ENCODE measurements at regions not wholly inside any gene's neighbourhood (a gene's known extent, or its start where the extent isn't known, plus 50 kb on each side); places are given as distances from the start of the nearest gene placed in this dataset.

GRCh38 chr7:149367418-149368180 is 93.3 kb downstream of the ZNF777 start:
- DNase-seq = no peak
- peaks cover 0 to 5% (median 0%) of the 10 kb centered on the region in 3 experiments for H3K9me3 ChIP-seq (ENCODE audit: control insufficient read depth in 2 of 3, low read length in 3 of 3)
- H3K9me3 Mint-ChIP-seq = peaks cover 3 to 30% (median 20%) of the 10 kb centered on the region in 11 donors
- no peaks in the 10 kb centered on the region for H3K36me3 ChIP-seq (ENCODE audit: control insufficient read depth in 2 of 3, insufficient read depth in 3 of 3, low read length in 3 of 3)
- no peak for ATAC-seq
- H3K4me3 ChIP-seq (ENCODE audit: low read length) = no peak overlapping the region
- H3K4me1 Mint-ChIP-seq = no peaks in the 10 kb centered on the region
- H3K27ac Mint-ChIP-seq = no peak overlapping the region
- intact Hi-C loops (cut with micrococcal nuclease) = no loop called here
- peaks cover 6 to 25% (median 9%) of the 10 kb centered on the region in 5 donors for H3K27me3 Mint-ChIP-seq
- H3K4me3 Mint-ChIP-seq = no peak overlapping the region
- no peak overlapping the region for H3K27ac ChIP-seq (ENCODE audit: low read depth, low read length)
- H3K27me3 ChIP-seq (ENCODE audit: control insufficient read depth in 2 of 2, insufficient read depth in 2 of 2, low read length in 2 of 2) = no peaks in the 10 kb centered on the region
- CTCF ChIA-PET = no interaction called here
- POLR2A ChIA-PET = interaction anchor here (0.6 kb wide), 1 partner anchor 219 kb away, joined by 3 read pairs; no protein-coding TSS in a partner anchor
- H3K36me3 Mint-ChIP-seq = peaks cover 2 to 14% (median 13%) of the 10 kb centered on the region in 5 donors
- H3K4me1 ChIP-seq (ENCODE audit: control insufficient read depth in 2 of 2, insufficient read depth in 2 of 2, low read length in 2 of 2) = no peaks in the 10 kb centered on the region

DNA sequence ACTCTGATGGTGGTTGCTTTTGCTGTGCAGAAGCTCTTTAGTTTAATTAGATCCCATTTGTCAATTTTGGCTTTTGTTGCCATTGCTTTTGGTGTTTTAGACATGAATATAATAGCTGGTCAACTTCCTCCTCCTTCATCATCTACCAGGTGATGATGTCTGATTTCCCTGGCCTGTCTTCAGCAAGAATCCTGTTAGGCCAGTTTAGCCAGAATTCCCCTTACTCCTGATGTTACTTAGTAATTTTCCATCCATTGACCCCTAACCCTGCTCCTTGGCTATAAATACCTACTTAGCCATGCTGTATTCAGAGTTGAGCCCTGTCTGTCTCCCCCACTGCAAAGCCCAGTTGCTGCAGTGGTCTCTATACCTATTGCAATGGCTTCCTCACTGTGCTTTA is 91.4 kb downstream of the ZNF777 start:
- no peaks in the 10 kb centered on the region for H3K36me3 ChIP-seq (ENCODE audit: control insufficient read depth in 2 of 3, insufficient read depth in 3 of 3, low read length in 3 of 3)
- H3K27ac ChIP-seq (ENCODE audit: low read depth, low read length) = no peak overlapping the region
- ATAC-seq (no peak), DNase-seq (no peak)
- Mint-ChIP-seq H3K4me3 (no peak overlapping the region), H3K27ac (no peak overlapping the region), H3K36me3 (peaks cover 5 to 20% (median 17%) of the 10 kb centered on the region in 5 donors), H3K4me1 (no peaks in the 10 kb centered on the region), H3K27me3 (peaks cover 9 to 27% (median 9%) of the 10 kb centered on the region in 5 donors), H3K9me3 (peaks cover 4 to 36% (median 19%) of the 10 kb centered on the region in 11 donors)
- intact Hi-C loops (cut with micrococcal nuclease) = no loop called here
- no peaks in the 10 kb centered on the region for H3K4me1 ChIP-seq (ENCODE audit: control insufficient read depth in 2 of 2, insufficient read depth in 2 of 2, low read length in 2 of 2)
- H3K9me3 ChIP-seq (ENCODE audit: control insufficient read depth in 2 of 3, low read length in 3 of 3) = peaks cover 0 to 12% (median 0%) of the 10 kb centered on the region in 3 experiments
- POLR2A ChIA-PET = no interaction called here
- CTCF ChIA-PET = no interaction called here
- H3K27me3 ChIP-seq (ENCODE audit: control insufficient read depth in 2 of 2, insufficient read depth in 2 of 2, low read length in 2 of 2) = no peaks in the 10 kb centered on the region
- no peak overlapping the region for H3K4me3 ChIP-seq (ENCODE audit: low read length)

DNA sequence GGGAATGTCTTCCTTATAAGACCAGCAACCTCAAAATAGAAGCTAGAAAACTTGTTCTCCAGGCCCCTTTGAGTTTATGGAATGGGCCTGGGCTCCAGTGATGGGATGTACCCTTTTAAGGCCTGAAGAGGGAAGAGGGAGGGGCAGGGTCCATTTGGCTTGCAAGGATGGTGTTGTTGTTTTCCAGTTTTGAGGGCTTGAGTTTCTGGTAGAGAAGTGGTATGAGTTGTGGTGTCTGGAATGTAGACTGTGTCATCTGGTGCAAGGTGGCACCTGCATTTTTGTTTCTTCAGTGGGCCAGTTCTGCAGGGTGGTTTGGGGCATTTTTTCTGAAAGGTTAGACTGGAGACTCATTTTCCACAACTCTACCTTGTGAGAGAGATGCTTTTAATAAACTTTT is 90.1 kb downstream of the ZNF777 start:
- peaks cover 8 to 27% (median 9%) of the 10 kb centered on the region in 5 donors for H3K27me3 Mint-ChIP-seq
- ChIA-PET POLR2A (interaction anchor here (0.8 kb wide), 1 partner anchor 235 kb away, joined by 3 read pairs; no protein-coding TSS in a partner anchor), CTCF (no interaction called here)
- DNase-seq = no peak
- H3K9me3 ChIP-seq (ENCODE audit: control insufficient read depth in 2 of 3, low read length in 3 of 3) = peaks cover 0 to 7% (median 0%) of the 10 kb centered on the region in 3 experiments
- no peaks in the 10 kb centered on the region for H3K27me3 ChIP-seq (ENCODE audit: control insufficient read depth in 2 of 2, insufficient read depth in 2 of 2, low read length in 2 of 2)
- H3K4me1 ChIP-seq (ENCODE audit: control insufficient read depth in 2 of 2, insufficient read depth in 2 of 2, low read length in 2 of 2) = no peaks in the 10 kb centered on the region
- H3K27ac Mint-ChIP-seq = no peak overlapping the region
- no peak for ATAC-seq
- H3K36me3 Mint-ChIP-seq = peaks cover 5 to 17% (median 14%) of the 10 kb centered on the region in 5 donors
- H3K4me3 ChIP-seq (ENCODE audit: low read length) = no peak overlapping the region
- H3K4me1 Mint-ChIP-seq = no peaks in the 10 kb centered on the region
- no peaks in the 10 kb centered on the region for H3K36me3 ChIP-seq (ENCODE audit: control insufficient read depth in 2 of 3, insufficient read depth in 3 of 3, low read length in 3 of 3)
- no peak overlapping the region for H3K27ac ChIP-seq (ENCODE audit: low read depth, low read length)
- no peak overlapping the region for H3K4me3 Mint-ChIP-seq
- peaks cover 4 to 25% (median 14%) of the 10 kb centered on the region in 11 donors for H3K9me3 Mint-ChIP-seq
- intact Hi-C loops (cut with micrococcal nuclease) = no loop called here

GRCh38 chr7:149373089-149373488 is 87.8 kb downstream of the ZNF777 start:
- peaks cover 0 to 7% (median 0%) of the 10 kb centered on the region in 3 experiments for H3K9me3 ChIP-seq (ENCODE audit: control insufficient read depth in 2 of 3, low read length in 3 of 3)
- no peak overlapping the region for H3K27ac Mint-ChIP-seq
- H3K9me3 Mint-ChIP-seq = peaks cover 4 to 26% (median 12%) of the 10 kb centered on the region in 11 donors
- intact Hi-C loops (cut with micrococcal nuclease) = no loop called here
- H3K4me3 ChIP-seq (ENCODE audit: low read length) = no peak overlapping the region
- DNase-seq = no peak
- ChIA-PET CTCF (no interaction called here), POLR2A (no interaction called here)
- H3K4me1 Mint-ChIP-seq = no peaks in the 10 kb centered on the region
- H3K4me3 Mint-ChIP-seq = no peak overlapping the region
- no peaks in the 10 kb centered on the region for H3K4me1 ChIP-seq (ENCODE audit: control insufficient read depth in 2 of 2, insufficient read depth in 2 of 2, low read length in 2 of 2)
- peaks cover 1 to 30% (median 12%) of the 10 kb centered on the region in 5 donors for H3K27me3 Mint-ChIP-seq
- H3K27me3 ChIP-seq (ENCODE audit: control insufficient read depth in 2 of 2, insufficient read depth in 2 of 2, low read length in 2 of 2) = no peaks in the 10 kb centered on the region
- peaks cover 5 to 17% (median 14%) of the 10 kb centered on the region in 5 donors for H3K36me3 Mint-ChIP-seq
- H3K36me3 ChIP-seq (ENCODE audit: control insufficient read depth in 2 of 3, insufficient read depth in 3 of 3, low read length in 3 of 3) = no peaks in the 10 kb centered on the region
- ATAC-seq = no peak
- H3K27ac ChIP-seq (ENCODE audit: low read depth, low read length) = no peak overlapping the region

GRCh38 chr7:149375234-149376008 is 85.4 kb downstream of the ZNF777 start:
- ChIA-PET POLR2A (no interaction called here), CTCF (no interaction called here)
- H3K4me3 Mint-ChIP-seq = no peak overlapping the region
- DNase-seq (no peak), ATAC-seq (no peak)
- H3K4me1 Mint-ChIP-seq = no peaks in the 10 kb centered on the region
- H3K27ac Mint-ChIP-seq = no peak overlapping the region
- no peaks in the 10 kb centered on the region for H3K36me3 ChIP-seq (ENCODE audit: control insufficient read depth in 2 of 3, insufficient read depth in 3 of 3, low read length in 3 of 3)
- H3K4me1 ChIP-seq (ENCODE audit: control insufficient read depth in 2 of 2, insufficient read depth in 2 of 2, low read length in 2 of 2) = no peaks in the 10 kb centered on the region
- H3K9me3 ChIP-seq (ENCODE audit: control insufficient read depth in 2 of 3, low read length in 3 of 3) = peaks cover 0 to 16% (median 0%) of the 10 kb centered on the region in 3 experiments
- peaks cover 5 to 19% (median 15%) of the 10 kb centered on the region in 5 donors for H3K36me3 Mint-ChIP-seq
- H3K27me3 Mint-ChIP-seq = peaks cover 1 to 30% (median 11%) of the 10 kb centered on the region in 5 donors
- H3K27ac ChIP-seq (ENCODE audit: low read depth, low read length) = no peak overlapping the region
- peaks cover 10 to 45% (median 22%) of the 10 kb centered on the region in 11 donors for H3K9me3 Mint-ChIP-seq
- no peak overlapping the region for H3K4me3 ChIP-seq (ENCODE audit: low read length)
- no peaks in the 10 kb centered on the region for H3K27me3 ChIP-seq (ENCODE audit: control insufficient read depth in 2 of 2, insufficient read depth in 2 of 2, low read length in 2 of 2)
- intact Hi-C loops (cut with micrococcal nuclease) = no loop called here

GRCh38 chr7:149377386-149377785 is 83.5 kb downstream of the ZNF777 start:
- peaks cover 0 to 21% (median 0%) of the 10 kb centered on the region in 3 experiments for H3K9me3 ChIP-seq (ENCODE audit: control insufficient read depth in 2 of 3, low read length in 3 of 3)
- ChIA-PET CTCF (interaction anchor here (0.6 kb wide), 1 partner anchor 60 kb away, joined by 3 read pairs; no protein-coding TSS in a partner anchor), POLR2A (no interaction called here)
- no peaks in the 10 kb centered on the region for H3K36me3 ChIP-seq (ENCODE audit: control insufficient read depth in 2 of 3, insufficient read depth in 3 of 3, low read length in 3 of 3)
- peaks cover 5 to 17% (median 11%) of the 10 kb centered on the region in 5 donors for H3K36me3 Mint-ChIP-seq
- no peak overlapping the region for H3K4me3 ChIP-seq (ENCODE audit: low read length)
- no peak overlapping the region for H3K27ac Mint-ChIP-seq
- intact Hi-C loops (cut with micrococcal nuclease) = no loop called here
- peaks cover 1 to 18% (median 12%) of the 10 kb centered on the region in 5 donors for H3K27me3 Mint-ChIP-seq
- ATAC-seq (no peak), DNase-seq (no peak)
- no peaks in the 10 kb centered on the region for H3K4me1 ChIP-seq (ENCODE audit: control insufficient read depth in 2 of 2, insufficient read depth in 2 of 2, low read length in 2 of 2)
- H3K9me3 Mint-ChIP-seq = peaks cover 14 to 52% (median 21%) of the 10 kb centered on the region in 11 donors
- no peak overlapping the region for H3K27ac ChIP-seq (ENCODE audit: low read depth, low read length)
- H3K27me3 ChIP-seq (ENCODE audit: control insufficient read depth in 2 of 2, insufficient read depth in 2 of 2, low read length in 2 of 2) = no peaks in the 10 kb centered on the region
- H3K4me1 Mint-ChIP-seq = no peaks in the 10 kb centered on the region
- no peak overlapping the region for H3K4me3 Mint-ChIP-seq
